Kidney (tissue), 13 donors: ENCODE measurements at regions not wholly inside any gene's neighbourhood (a gene's known extent, or its start where the extent isn't known, plus 50 kb on each side); places are given as distances from the start of the nearest gene placed in this dataset.

ENCODE experiments used
- DNase-seq, 5 donors: peaks; one replicate each; pipeline ENCODE4 v3.0.0-alpha.2; 2013 to 2020
- FAIRE-seq: peaks from 2 replicates; lab custom pipeline; 2012; peaks lifted over from hg19 to GRCh38; lab: Jason Lieb, UNC
- H3K27ac ChIP-seq, 2 donors: one replicate each; pipeline ENCODE4 v1.7.0; 2013; ENCODE audit warnings: low read depth in 2 of 2, low read length in 2 of 2, inconsistent platforms in 1 of 2
- H3K27me3 ChIP-seq: one replicate; pipeline ENCODE4 v1.7.1; 2013; ENCODE audit warnings: low read length, inconsistent platforms; ENCODE audit not compliant: control insufficient read depth, insufficient read depth
- H3K36me3 ChIP-seq, 3 donors: one replicate each; pipeline versions ENCODE4 v1.7.0 to v1.7.1; 2013; ENCODE audit warnings: low read length in 3 of 3, control low read depth in 1 of 3, inconsistent platforms in 1 of 3; ENCODE audit not compliant: insufficient read depth in 3 of 3, control insufficient read depth in 2 of 3
- H3K4me1 ChIP-seq, 3 donors: one replicate each; pipeline versions ENCODE4 v1.7.0 to v1.7.1; 2013; ENCODE audit warnings: low read length in 3 of 3, inconsistent platforms in 1 of 3, low read depth in 1 of 3; ENCODE audit not compliant: control insufficient read depth in 2 of 3, insufficient read depth in 2 of 3
- H3K4me3 ChIP-seq, 3 donors: one replicate each; pipeline versions ENCODE4 v1.7.0 to v1.8.1; 2013; ENCODE audit warnings: low read length in 3 of 3, control low read depth in 1 of 3, inconsistent platforms in 1 of 3
- H3K9ac ChIP-seq, 3 donors: one replicate each; pipeline versions ENCODE4 v1.7.0 to v1.7.1; 2013; ENCODE audit warnings: low read length in 3 of 3, control low read depth in 1 of 3, inconsistent platforms in 1 of 3
- H3K9me3 ChIP-seq, 3 donors: one replicate each; pipeline versions ENCODE4 v1.7.0 to v1.7.1; 2013; ENCODE audit warnings: low read length in 3 of 3, control low read depth in 1 of 3, inconsistent platforms in 1 of 3; ENCODE audit not compliant: control insufficient read depth in 2 of 3, insufficient read depth in 1 of 3
- CTCF ChIP-seq: IDR thresholded peaks from 3 replicates; pipeline ENCODE4 v1.5.1; 2012; ENCODE audit warnings: mild to moderate bottlenecking, moderate library complexity, borderline replicate concordance; ENCODE audit not compliant: insufficient read depth; ENCODE audit errors: extremely low read depth
- intact Hi-C: fragments of 100-400 bp; cut with DNase I; formaldehyde crosslinking; loops from one replicate; pipeline ENCODE4 v1.11.1; 2022
- donor health status: control.
- donor health status: control.
- donor health status: control.
- donor health status: control.
- donor health status: control.
- donor health status: DM: yes; HTN: yes; CAD: no.
- donor health status: Normal renal cell carcinoma (clear cell type).

- H3K4me1 ChIP-seq = peaks cover 0 to 3% (median 0%) of the 10 kb centered on the region in 3 donors
- no peaks in the 10 kb centered on the region for H3K27me3 ChIP-seq
- no peak overlapping the region for H3K9ac ChIP-seq
- no peak for TF ChIP-seq CTCF
- no peak for FAIRE-seq
- no peaks in the 10 kb centered on the region for H3K36me3 ChIP-seq
- no peak overlapping the region for H3K27ac ChIP-seq
- H3K9me3 ChIP-seq = no peaks in the 10 kb centered on the region
- intact Hi-C loops = no loop called here
- H3K4me3 ChIP-seq = no peak overlapping the region
- peak in 4 of 5 donors; percentile 52 to 70 (median 64) for DNase-seq
Observed at GRCh38 chr6:168216751-168217191, 102.8 kb downstream of the DACT2 start.

GRCh38 chr6:168216117-168216516, 103.5 kb downstream of the DACT2 start:
- TF ChIP-seq CTCF = no peak
- FAIRE-seq (no peak), DNase-seq (peak in 1 of 5 donors; percentile 32)
- H3K27ac ChIP-seq = no peak overlapping the region
- H3K36me3 ChIP-seq = no peaks in the 10 kb centered on the region
- H3K4me3 ChIP-seq = no peak overlapping the region
- intact Hi-C loops = no loop called here
- H3K9ac ChIP-seq = no peak overlapping the region
- H3K9me3 ChIP-seq = no peaks in the 10 kb centered on the region
- H3K4me1 ChIP-seq = peaks cover 0 to 3% (median 0%) of the 10 kb centered on the region in 3 donors
- no peaks in the 10 kb centered on the region for H3K27me3 ChIP-seq

- no peak overlapping the region for H3K27ac ChIP-seq
- no peaks in the 10 kb centered on the region for H3K36me3 ChIP-seq
- TF ChIP-seq CTCF = no peak
- H3K4me3 ChIP-seq = no peak overlapping the region
- peaks cover under 1% of the 10 kb centered on the region for H3K27me3 ChIP-seq
- no peaks in the 10 kb centered on the region for H3K9me3 ChIP-seq
- intact Hi-C loops = no loop called here
- FAIRE-seq = no peak
- peaks cover 0 to 4% (median 0%) of the 10 kb centered on the region in 3 donors for H3K4me1 ChIP-seq
- H3K9ac ChIP-seq = no peak overlapping the region
- peak in 2 of 5 donors; percentile 41 to 59 for DNase-seq
Observed at GRCh38 chr6:168215121-168215808, 104.3 kb downstream of the DACT2 start.
